ENCODE measurements at regions not wholly inside any gene's neighbourhood (a gene's known extent, or its start where the extent isn't known, plus 50 kb on each side); places are given as distances from the start of the nearest gene placed in this dataset.

DNA sequence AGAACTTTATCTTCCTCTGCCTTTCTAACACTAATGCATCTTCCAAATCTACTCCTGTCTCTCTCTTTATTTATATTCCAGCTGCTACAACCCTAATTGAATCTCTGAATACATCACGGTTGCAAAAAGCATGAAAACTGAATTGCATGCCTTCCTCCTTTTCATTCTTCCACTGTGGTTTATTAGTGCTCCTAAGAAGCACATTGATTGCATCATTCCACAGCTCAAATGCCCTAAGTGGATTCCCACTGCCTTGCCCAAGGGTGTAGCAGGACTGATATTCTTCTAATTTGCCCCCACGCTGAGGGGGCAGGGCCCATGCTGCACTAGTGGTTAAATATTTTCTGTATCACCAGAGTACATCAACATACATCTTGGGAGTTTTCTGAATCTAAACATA lies 640.8 kb downstream of the EFNB2 start:
- no peak for TF ChIP-seq GATA2 (IDR thresholded peaks at IDR 0.05; ENCODE audit: low read depth, low read length)
- no peak for TF ChIP-seq GATA3 (IDR thresholded peaks at IDR 0.05; ENCODE audit: low read depth, low read length)

Measured in SH-SY5Y (cell line).